SK-N-DZ (cell line): ENCODE measurements at regions not wholly inside any gene's neighbourhood (a gene's known extent, or its start where the extent isn't known, plus 50 kb on each side); places are given as distances from the start of the nearest gene placed in this dataset.
"Not testable (repeated sequence)": the region's sequence is repeated elsewhere in the genome, so short reads cannot be mapped to it uniquely, and the experiment has no call there.

Source experiments
- DNase-seq: peaks from one replicate; pipeline ENCODE4 v3.0.0-alpha.2; 2015; ENCODE audit warnings: low spot score

DNA sequence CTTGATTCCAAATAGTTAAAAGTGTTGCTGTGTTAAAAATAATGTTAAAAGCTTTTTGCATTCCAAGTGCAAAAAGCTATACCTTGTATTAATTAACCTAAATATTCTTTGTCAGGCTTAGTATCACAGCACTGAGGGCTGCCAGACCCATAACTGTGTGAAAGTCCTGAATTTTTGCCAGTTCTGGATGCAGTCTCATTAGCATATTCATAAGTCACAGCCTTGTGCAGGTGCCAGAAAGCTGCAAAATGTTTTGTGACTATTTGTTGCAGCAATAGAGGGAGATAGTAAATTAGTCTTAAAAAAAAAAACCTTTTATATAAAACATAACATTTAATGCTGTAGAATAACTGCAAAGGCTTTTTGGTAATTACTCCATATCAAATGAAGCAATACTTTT is 56.6 kb downstream of the SLITRK1 start:
- no peak for DNase-seq

DNA sequence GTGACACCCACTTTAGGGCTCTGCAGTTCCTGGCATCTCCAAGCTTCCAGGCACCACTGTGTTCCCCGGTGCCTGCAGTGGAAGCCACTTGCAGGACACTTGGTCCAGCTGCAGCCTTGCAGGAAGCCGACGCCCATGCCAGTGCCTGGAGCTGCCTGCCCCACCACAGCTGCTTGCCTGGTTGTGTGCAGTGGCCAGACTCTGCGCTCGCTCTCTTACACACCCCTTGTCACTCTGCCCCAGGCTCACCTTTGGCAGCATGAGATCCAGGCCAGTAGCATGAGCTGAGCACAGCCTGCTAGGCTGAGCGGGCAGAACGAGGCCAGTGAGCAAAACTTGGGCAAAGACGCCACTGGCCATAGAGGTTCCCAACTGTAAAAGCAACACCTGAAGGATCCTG is 57.7 kb downstream of the SLITRK1 start:
- no peak for DNase-seq

DNA sequence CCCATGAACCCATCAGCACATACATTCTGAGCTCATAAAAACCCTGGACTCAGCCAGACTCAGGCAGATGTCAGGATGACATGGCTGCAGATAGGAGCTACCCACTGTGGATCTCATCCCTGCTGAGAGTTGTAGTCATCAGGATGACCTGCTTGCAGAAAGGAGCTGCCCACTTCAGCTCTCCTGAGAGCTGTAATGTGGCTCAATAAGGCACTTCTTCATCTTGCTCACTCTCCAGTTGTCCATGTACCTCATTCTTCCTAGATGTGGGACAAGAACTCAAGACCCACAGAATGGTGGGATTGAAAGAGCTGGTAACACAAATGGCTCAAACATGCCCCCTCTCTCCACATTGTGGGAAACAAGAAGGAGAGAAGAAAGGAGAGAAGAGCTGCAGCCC is 58.2 kb downstream of the SLITRK1 start:
- no peak for DNase-seq

- no peak for DNase-seq
These were observed 62.7 kb downstream of the SLITRK1 start for GRCh38 chr13:83819611-83820010.

DNA sequence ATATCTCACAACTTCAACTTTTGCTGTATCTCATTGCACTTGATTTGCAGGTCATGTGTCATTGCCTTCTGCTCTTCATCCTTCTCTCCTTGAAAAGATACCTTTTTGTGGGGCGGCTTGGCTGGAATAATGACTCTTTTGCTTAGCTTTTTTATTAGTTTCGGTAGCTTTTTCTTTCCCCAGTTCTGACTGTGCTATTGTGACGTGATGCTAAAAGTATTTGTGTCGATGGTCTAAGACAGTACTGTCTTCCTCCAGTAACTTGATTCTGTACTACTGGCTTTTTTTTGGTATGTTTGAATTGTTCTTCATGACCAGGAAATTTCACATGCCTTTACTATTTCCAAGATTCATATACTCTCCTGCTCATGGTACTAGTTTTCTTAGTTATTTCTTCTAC is 63.1 kb downstream of the SLITRK1 start:
- no peak for DNase-seq

GRCh38 chr13:83816081-83816480 is 66.2 kb downstream of the SLITRK1 start:
- DNase-seq = no peak

- DNase-seq = no peak
These were observed 66.7 kb downstream of the SLITRK1 start for GRCh38 chr13:83815598-83815997.

DNA sequence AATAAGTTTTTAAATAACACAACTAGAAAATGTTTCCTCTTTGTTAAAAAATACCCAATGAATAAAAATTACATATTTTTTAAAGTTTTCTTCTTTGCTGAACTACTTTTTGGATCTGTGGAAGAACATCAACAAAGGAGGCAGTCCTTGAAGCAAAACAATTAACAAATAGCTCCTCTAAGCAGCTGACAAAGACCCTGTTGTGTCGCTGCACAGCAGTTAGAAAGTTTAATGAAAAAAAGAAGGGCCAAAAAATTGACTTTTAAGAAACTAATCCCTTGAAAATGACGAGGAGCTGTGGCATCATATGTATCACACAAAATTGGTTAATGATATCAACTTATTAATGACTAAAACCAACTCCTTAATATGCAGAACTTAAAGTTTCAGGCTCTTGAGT is 72.1 kb downstream of the SLITRK1 start:
- DNase-seq = no peak

- no peak for DNase-seq
These were observed 77.8 kb downstream of the SLITRK1 start for GRCh38 chr13:83804356-83804962.

- DNase-seq = no peak
These were observed 83.5 kb downstream of the SLITRK1 start for GRCh38 chr13:83798731-83799130.

- no peak for DNase-seq
These were observed 85.9 kb downstream of the SLITRK1 start for GRCh38 chr13:83796364-83796763.

- DNase-seq = no peak
These were observed 87.7 kb downstream of the SLITRK1 start for GRCh38 chr13:83794583-83794982.

GRCh38 chr13:83780227-83780626 is 102.0 kb downstream of the SLITRK1 start:
- peak; percentile 17 for DNase-seq

GRCh38 chr13:83773961-83774360 is 108.3 kb downstream of the SLITRK1 start:
- no peak for DNase-seq

GRCh38 chr13:83765796-83766195 is 116.5 kb downstream of the SLITRK1 start:
- DNase-seq = no peak

GRCh38 chr13:83761631-83762030 is 120.6 kb downstream of the SLITRK1 start:
- no peak for DNase-seq

DNA sequence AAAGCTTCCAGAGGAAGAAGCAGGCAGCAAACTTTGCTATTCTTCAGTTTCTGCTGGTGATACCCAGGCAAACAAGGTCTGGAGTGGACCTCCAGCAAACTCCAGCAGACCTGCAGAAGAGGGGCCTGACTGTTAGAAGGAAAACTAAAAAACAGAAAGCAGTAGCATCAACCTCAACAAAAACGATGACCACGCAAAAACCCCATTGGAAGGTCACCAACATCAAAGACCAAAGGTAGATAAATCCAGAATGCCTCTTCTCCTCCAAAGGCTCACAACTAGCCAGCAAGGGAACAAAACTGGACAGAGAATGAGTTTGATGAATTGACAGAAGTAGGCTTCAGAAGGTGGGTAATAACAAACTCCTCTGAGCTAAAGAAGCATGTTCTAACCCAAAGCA is 127.1 kb downstream of the SLITRK1 start:
- DNase-seq = not testable (repeated sequence)

DNA sequence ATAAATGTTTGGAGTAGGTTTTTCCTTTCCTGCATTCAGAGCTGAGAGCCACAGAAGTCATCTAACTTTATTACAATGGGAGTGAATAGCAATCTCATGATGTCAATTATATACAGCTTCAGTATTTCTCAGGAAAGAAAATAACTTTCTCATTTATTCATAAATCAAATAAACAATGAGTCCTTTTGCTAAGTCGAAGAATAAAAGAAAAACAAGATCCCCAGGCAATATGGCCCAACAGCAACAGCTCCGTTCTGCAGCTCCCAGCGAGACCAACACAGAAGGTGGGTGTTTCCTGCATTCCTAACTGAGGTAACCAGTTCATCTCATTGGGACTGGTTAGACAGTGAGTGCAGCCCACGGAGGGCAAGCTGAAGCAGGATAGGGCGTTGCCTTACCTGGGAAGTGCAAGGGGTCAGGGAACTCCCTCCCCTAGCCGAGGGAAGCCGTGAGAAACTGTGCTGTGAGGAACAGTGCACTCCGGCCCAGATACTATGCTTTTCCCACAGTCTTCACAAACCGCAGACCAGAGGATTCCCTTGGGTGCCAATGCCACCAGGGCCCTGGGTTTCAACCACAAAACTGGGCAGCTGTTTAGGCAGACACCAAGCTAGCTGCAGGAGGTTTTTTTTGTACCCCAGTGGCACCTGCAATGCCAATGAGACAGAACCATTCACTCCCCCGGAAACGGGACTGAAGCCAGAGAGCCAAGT is 128.2 kb downstream of the SLITRK1 start:
- DNase-seq = no peak

DNA sequence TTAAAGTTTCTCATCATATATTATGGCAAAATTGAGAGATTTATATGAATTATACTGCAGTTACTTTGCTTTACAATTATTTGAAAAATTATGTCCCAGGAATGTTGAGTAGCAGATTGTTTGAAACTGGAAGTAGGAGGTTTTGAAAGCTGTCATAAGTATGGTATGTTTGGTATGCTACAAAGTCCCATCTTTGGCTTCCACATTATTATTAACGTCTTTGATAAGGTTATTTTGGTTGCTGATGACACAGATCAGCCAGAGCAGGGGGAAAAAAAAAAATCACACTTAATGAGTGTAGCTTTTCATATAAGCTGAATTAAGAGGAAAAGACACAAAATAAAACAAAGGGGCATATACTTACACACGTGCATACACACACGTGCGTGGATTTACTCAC is 130.1 kb downstream of the SLITRK1 start:
- DNase-seq = no peak

- no peak for DNase-seq
These were observed 141.7 kb downstream of the SLITRK1 start for GRCh38 chr13:83740622-83741021.

DNA sequence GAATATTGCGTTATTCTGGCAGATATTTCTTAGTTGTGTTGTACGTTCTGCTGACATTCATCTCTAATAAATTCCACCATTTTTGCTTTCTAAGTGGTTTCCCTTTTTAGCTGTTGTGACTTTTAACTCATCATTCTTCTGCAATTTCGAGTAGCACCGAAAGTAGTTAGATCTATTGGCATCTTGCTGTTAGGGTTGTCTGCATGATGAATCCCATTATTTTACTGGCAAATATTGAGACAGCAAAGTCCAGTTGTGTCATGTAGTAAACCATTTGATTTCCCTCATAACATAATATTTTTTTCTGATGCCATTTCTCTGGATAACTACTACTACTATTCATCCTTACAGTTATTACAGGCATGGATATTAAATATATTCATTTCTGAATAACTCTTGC is 143.9 kb downstream of the SLITRK1 start:
- DNase-seq = no peak

- DNase-seq = no peak
These were observed 149.0 kb downstream of the SLITRK1 start for GRCh38 chr13:83733293-83733692.

GRCh38 chr13:83732755-83733154 is 149.5 kb downstream of the SLITRK1 start:
- DNase-seq = no peak

- DNase-seq = no peak
These were observed 151.2 kb downstream of the SLITRK1 start for GRCh38 chr13:83731113-83731512.
